ENCODE measurements at regions not wholly inside any gene's neighbourhood (a gene's known extent, or its start where the extent isn't known, plus 50 kb on each side); places are given as distances from the start of the nearest gene placed in this dataset.
"Not testable (repeated sequence)": the region's sequence is repeated elsewhere in the genome, so short reads cannot be mapped to it uniquely, and the experiment has no call there.

- no peak for DNase-seq (ENCODE audit: low read depth in 2 of 2)
These were observed 216.8 kb upstream of the RPS23 start for GRCh38 chr5:82494942-82495341.

- DNase-seq (ENCODE audit: low read depth in 2 of 2), result no peak
These were observed 215.1 kb upstream of the RPS23 start for GRCh38 chr5:82493221-82493620.

- no peak for DNase-seq (ENCODE audit: low read depth in 2 of 2)
These were observed 213.2 kb upstream of the RPS23 start for GRCh38 chr5:82491397-82491796.

- no peak for DNase-seq (ENCODE audit: low read depth in 2 of 2)
These were observed 211.5 kb upstream of the RPS23 start for GRCh38 chr5:82489683-82490082.

- no peak for DNase-seq (ENCODE audit: low read depth in 2 of 2)
These were observed 209.0 kb upstream of the RPS23 start for GRCh38 chr5:82487131-82487530.

- no peak for DNase-seq (ENCODE audit: low read depth in 2 of 2)
These were observed 202.2 kb upstream of the RPS23 start for GRCh38 chr5:82480331-82480730.

GRCh38 chr5:82476155-82476554 lies 198.0 kb upstream of the RPS23 start:
- DNase-seq (ENCODE audit: low read depth in 2 of 2), result no peak

- DNase-seq (ENCODE audit: low read depth in 2 of 2), result no peak
These were observed 195.1 kb upstream of the RPS23 start for GRCh38 chr5:82473262-82473661.

GRCh38 chr5:82470185-82470994 lies 192.2 kb upstream of the RPS23 start:
- no peak for DNase-seq (ENCODE audit: low read depth in 2 of 2)

GRCh38 chr5:82466986-82467561 lies 188.9 kb upstream of the RPS23 start:
- no peak for DNase-seq (ENCODE audit: low read depth in 2 of 2)

GRCh38 chr5:82465235-82465634 lies 187.1 kb upstream of the RPS23 start:
- no peak for DNase-seq (ENCODE audit: low read depth in 2 of 2)

GRCh38 chr5:82459626-82460025 lies 181.5 kb upstream of the RPS23 start:
- DNase-seq (ENCODE audit: low read depth in 2 of 2), result no peak

- not testable (repeated sequence) for DNase-seq (ENCODE audit: low read depth in 2 of 2)
These were observed 177.2 kb upstream of the RPS23 start for GRCh38 chr5:82455317-82455716.

GRCh38 chr5:82448374-82448773 lies 170.2 kb upstream of the RPS23 start:
- DNase-seq (ENCODE audit: low read depth in 2 of 2), result no peak

GRCh38 chr5:82447913-82448312 lies 169.8 kb upstream of the RPS23 start:
- DNase-seq (ENCODE audit: low read depth in 2 of 2), result no peak

GRCh38 chr5:82446809-82447208 lies 168.7 kb upstream of the RPS23 start:
- DNase-seq (ENCODE audit: low read depth in 2 of 2), result no peak

- no peak for DNase-seq (ENCODE audit: low read depth in 2 of 2)
These were observed 167.7 kb upstream of the RPS23 start for GRCh38 chr5:82445726-82446335.

- DNase-seq (ENCODE audit: low read depth in 2 of 2), result no peak
These were observed 161.7 kb upstream of the RPS23 start for GRCh38 chr5:82439750-82440445.

GRCh38 chr5:82437565-82437964 lies 159.4 kb upstream of the RPS23 start:
- DNase-seq (ENCODE audit: low read depth in 2 of 2), result not testable (repeated sequence)

- no peak for DNase-seq (ENCODE audit: low read depth in 2 of 2)
These were observed 158.1 kb upstream of the RPS23 start for GRCh38 chr5:82436291-82436690.

GRCh38 chr5:82434696-82435660 lies 156.8 kb upstream of the RPS23 start:
- not testable (repeated sequence) for DNase-seq (ENCODE audit: low read depth in 2 of 2)
